Epithelial cell of proximal tubule (primary cell): ENCODE measurements at regions not wholly inside any gene's neighbourhood (a gene's known extent, or its start where the extent isn't known, plus 50 kb on each side); places are given as distances from the start of the nearest gene placed in this dataset.
A peak's percentile ranks its signal among the peaks of the same experiment; 100 is the strongest.

Experiments used
- DNase-seq: peaks from one replicate; pipeline ENCODE4 v3.0.0-alpha.2; 2011; ENCODE audit warnings: low read depth
- H3K4me3 ChIP-seq: 2 replicates; pipeline ENCODE4 v1.5.1; 2011; ENCODE audit warnings: low read depth, mild to moderate bottlenecking, low read length
- TF ChIP-seq, protein P1 (sequence below): conservative IDR thresholded peaks from 2 replicates; pipeline ENCODE4 v1.5.1; 2012; ENCODE audit warnings: low read depth, mild to moderate bottlenecking, low read length

- no peak overlapping the region for H3K4me3 ChIP-seq
- TF ChIP-seq, protein P1, sequence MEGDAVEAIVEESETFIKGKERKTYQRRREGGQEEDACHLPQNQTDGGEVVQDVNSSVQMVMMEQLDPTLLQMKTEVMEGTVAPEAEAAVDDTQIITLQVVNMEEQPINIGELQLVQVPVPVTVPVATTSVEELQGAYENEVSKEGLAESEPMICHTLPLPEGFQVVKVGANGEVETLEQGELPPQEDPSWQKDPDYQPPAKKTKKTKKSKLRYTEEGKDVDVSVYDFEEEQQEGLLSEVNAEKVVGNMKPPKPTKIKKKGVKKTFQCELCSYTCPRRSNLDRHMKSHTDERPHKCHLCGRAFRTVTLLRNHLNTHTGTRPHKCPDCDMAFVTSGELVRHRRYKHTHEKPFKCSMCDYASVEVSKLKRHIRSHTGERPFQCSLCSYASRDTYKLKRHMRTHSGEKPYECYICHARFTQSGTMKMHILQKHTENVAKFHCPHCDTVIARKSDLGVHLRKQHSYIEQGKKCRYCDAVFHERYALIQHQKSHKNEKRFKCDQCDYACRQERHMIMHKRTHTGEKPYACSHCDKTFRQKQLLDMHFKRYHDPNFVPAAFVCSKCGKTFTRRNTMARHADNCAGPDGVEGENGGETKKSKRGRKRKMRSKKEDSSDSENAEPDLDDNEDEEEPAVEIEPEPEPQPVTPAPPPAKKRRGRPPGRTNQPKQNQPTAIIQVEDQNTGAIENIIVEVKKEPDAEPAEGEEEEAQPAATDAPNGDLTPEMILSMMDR, result no peak
- DNase-seq, result peak; percentile 82
Measured at GRCh38 chr2:82837588-82838304, 1621.3 kb downstream of the SUCLG1 start.

GRCh38 chr2:82834893-82835292, 1624.2 kb downstream of the SUCLG1 start:
- TF ChIP-seq, protein P1, result no peak
- DNase-seq, result no peak
- no peak overlapping the region for H3K4me3 ChIP-seq

GRCh38 chr2:82827426-82827825, 1631.7 kb downstream of the SUCLG1 start:
- TF ChIP-seq, protein P1, result no peak
- DNase-seq, result no peak
- no peak overlapping the region for H3K4me3 ChIP-seq

GRCh38 chr2:82826437-82826836, 1632.6 kb downstream of the SUCLG1 start:
- DNase-seq, result no peak
- TF ChIP-seq, protein P1, result no peak
- H3K4me3 ChIP-seq, result no peak overlapping the region

DNA sequence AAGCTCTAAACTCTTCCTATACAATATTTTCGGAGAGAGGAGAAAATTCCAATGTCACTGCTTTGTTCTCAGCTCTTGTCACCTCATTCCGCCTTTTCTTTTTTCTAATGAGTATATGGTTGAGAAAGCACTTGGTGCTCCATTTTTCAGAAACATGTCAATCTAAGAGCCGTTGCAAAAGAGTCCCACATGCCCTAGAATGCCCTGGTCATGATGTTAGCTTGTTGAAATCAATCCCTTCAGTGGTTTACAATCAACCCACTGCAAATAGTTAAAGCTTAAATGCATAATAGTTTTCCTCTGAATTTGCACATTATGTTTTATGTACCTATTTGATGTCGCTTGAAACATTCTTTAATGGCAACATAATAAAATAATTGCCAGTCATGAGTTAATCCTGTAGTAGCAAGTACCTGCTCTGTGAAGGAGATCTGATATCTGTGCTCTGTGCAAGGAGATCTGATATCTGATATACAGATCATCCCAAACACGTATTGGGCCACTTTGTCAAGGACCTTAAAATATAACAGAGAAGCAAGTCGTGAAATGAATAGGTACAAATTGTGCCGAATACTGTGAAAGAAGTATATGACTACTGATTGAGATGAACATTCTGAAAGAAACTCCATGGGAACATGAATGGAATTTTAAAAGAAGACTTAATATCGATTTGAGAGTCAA, 1633.5 kb downstream of the SUCLG1 start:
- TF ChIP-seq, protein P1, result no peak
- no peak overlapping the region for H3K4me3 ChIP-seq
- DNase-seq, result no peak

DNA sequence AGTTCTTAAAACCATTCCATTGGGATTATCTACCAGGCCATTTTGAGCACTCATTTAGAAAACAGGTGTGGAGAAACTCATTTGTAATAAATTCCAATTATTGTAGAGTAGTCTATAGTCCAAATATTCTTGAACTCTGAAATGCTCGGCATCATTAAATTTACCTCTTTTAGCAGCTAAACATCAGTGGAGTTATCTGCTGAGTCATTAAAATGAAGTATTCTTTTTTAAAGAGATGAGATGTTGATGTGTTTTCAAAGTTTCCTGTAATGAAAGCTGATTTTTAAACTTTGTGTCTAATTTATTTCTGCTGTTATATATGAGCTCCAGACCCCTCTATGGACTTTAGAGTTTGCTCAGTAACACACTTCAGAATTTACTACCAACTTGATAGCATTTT, 1635.2 kb downstream of the SUCLG1 start:
- H3K4me3 ChIP-seq, result no peak overlapping the region
- no peak for DNase-seq
- TF ChIP-seq, protein P1, result no peak

DNA sequence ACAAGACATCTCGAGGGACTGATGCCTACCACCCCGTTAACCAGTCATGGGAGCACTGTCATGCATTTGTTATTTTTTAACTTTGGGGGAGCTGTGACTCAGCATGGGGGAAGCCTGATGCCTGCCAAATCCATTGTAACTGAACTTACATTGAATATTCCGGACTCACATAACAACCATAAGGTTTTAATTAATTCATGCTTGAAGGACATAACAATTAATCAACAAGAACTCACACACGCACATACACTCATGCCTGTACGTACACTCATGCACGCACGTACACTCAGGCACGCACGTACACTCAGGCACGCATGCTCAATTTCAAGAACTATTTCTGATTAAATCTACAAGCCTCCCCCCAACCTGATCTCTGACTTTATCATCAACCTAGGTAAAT, 1639.1 kb downstream of the SUCLG1 start:
- no peak for DNase-seq
- H3K4me3 ChIP-seq, result no peak overlapping the region

More for the DNA sequence above, 1639.1 kb downstream of the SUCLG1 start:
- TF ChIP-seq, protein P1, result no peak
